IMR-90 (cell line): ENCODE measurements at regions not wholly inside any gene's neighbourhood (a gene's known extent, or its start where the extent isn't known, plus 50 kb on each side); places are given as distances from the start of the nearest gene placed in this dataset.

ENCODE experiments used
- ATAC-seq: fragments of 200-7000 bp; cut with Tn5 transposase; 2 replicates; pipeline ENCODE4 v1.9.1; 2020; ENCODE audit warnings: low read depth, mild to moderate bottlenecking, moderate library complexity
- BruUV-seq: library from RNA; stranded (reverse); fragments of 400-500 nt; replicated peaks from 2 replicates; lab custom pipeline; 2021; lab: Mats Ljungman, UMichigan
- CTCF ChIA-PET: fragments of 300-600 bp; formaldehyde crosslinking; extraction: SDS; loops from one replicate; lab custom pipeline; 2021; ENCODE audit warnings: antibody characterized with exemption; lab: Yijun Ruan, JAX
- POLR2A ChIA-PET: fragments of 300-600 bp; sonication (Branson Sonifier 250); formaldehyde crosslinking; loops from one replicate; lab custom pipeline; 2022; ENCODE audit warnings: antibody characterized with exemption; ENCODE audit not compliant: unreplicated experiment; lab: Charles Lee
- DNase-seq: peaks from one replicate; pipeline ENCODE4 v3.0.0; 2013
- H2AFZ ChIP-seq: replicated peaks from 2 replicates; pipeline ENCODE3; 2013; ENCODE audit warnings: low read length, mild to moderate bottlenecking; ENCODE audit not compliant: poor library complexity
- H2AK5ac ChIP-seq: 2 replicates; pipeline ENCODE4 v1.6.1; 2013; ENCODE audit warnings: low read depth, low read length, inconsistent platforms
- H2AK9ac ChIP-seq: replicated peaks from 2 replicates; pipeline ENCODE3; 2013; ENCODE audit warnings: mild to moderate bottlenecking, low read depth, low read length, moderate library complexity; ENCODE audit not compliant: poor library complexity
- H2BK120ac ChIP-seq: 2 replicates; pipeline ENCODE4 v1.6.1; 2013; ENCODE audit warnings: low read depth, low read length, inconsistent platforms
- H2BK15ac ChIP-seq: 3 replicates; pipeline ENCODE4 v1.6.1; 2013; ENCODE audit warnings: low read depth, low read length, inconsistent platforms
- H2BK20ac ChIP-seq: 2 replicates; pipeline ENCODE4 v1.6.1; 2013; ENCODE audit warnings: low read depth, mild to moderate bottlenecking, inconsistent platforms, low read length, moderate library complexity
- H2BK5ac ChIP-seq: 2 replicates; pipeline ENCODE4 v1.6.1; 2013; ENCODE audit warnings: mild to moderate bottlenecking, low read depth, low read length, inconsistent platforms; ENCODE audit not compliant: poor library complexity, severe bottlenecking
- H3K14ac ChIP-seq: replicated peaks from 2 replicates; pipeline ENCODE4 v1.6.1; 2013; ENCODE audit warnings: low read depth, low read length, inconsistent platforms
- H3K18ac ChIP-seq: 2 replicates; pipeline ENCODE4 v1.6.1; 2013; ENCODE audit warnings: low read depth, low read length, control low read depth
- H3K23ac ChIP-seq: 2 replicates; pipeline ENCODE4 v1.6.1; 2013; ENCODE audit warnings: low read depth, low read length, inconsistent platforms
- H3K27ac ChIP-seq: 2 replicates; pipeline ENCODE4 v1.5.1; 2013; ENCODE audit warnings: mild to moderate bottlenecking, control low read depth, low read length; ENCODE audit not compliant: insufficient read depth
- H3K27me3 ChIP-seq: 2 replicates; pipeline ENCODE4 v1.6.1; 2013; ENCODE audit warnings: low read length; ENCODE audit not compliant: control insufficient read depth, insufficient read depth
- H3K36me3 ChIP-seq: 2 replicates; pipeline ENCODE4 v1.6.1; 2013; ENCODE audit warnings: low read length, mixed read lengths; ENCODE audit not compliant: control insufficient read depth, insufficient read depth
- H3K4ac ChIP-seq: 2 replicates; pipeline ENCODE4 v1.6.1; 2013; ENCODE audit warnings: low read depth, low read length, inconsistent platforms
- H3K4me1 ChIP-seq: 2 replicates; pipeline ENCODE4 v1.6.1; 2013; ENCODE audit warnings: low read length, mixed read lengths; ENCODE audit not compliant: control insufficient read depth, insufficient read depth
- H3K4me2 ChIP-seq: 2 replicates; pipeline ENCODE4 v1.6.1; 2013; ENCODE audit warnings: low read depth, mild to moderate bottlenecking, control low read depth, low read length, moderate library complexity
- H3K4me3 ChIP-seq: 2 replicates; pipeline ENCODE4 v1.5.1; 2013; ENCODE audit warnings: low read depth, mild to moderate bottlenecking, control low read depth, low read length, moderate library complexity; ENCODE audit not compliant: insufficient read depth
- H3K56ac ChIP-seq: 2 replicates; pipeline ENCODE4 v1.6.1; 2013; ENCODE audit warnings: low read length, inconsistent platforms; ENCODE audit not compliant: insufficient read depth; ENCODE audit errors: extremely low read depth
- H3K79me1 ChIP-seq, 2 experiments: 2 replicates each; pipeline ENCODE4 v1.6.1; 2013; ENCODE audit warnings: low read length in 2 of 2, inconsistent platforms in 1 of 2, low read depth in 1 of 2
- H3K9ac ChIP-seq: 2 replicates; pipeline ENCODE4 v1.6.1; 2013; ENCODE audit warnings: low read depth, low read length, control low read depth
- H3K9me1 ChIP-seq: 2 replicates; pipeline ENCODE4 v1.6.1; 2013; ENCODE audit warnings: low read length, inconsistent platforms; ENCODE audit not compliant: insufficient read depth
- H3K9me3 ChIP-seq: 2 replicates; pipeline ENCODE4 v1.6.1; 2013; ENCODE audit warnings: low read length; ENCODE audit not compliant: control insufficient read depth, insufficient read depth
- H4K20me1 ChIP-seq: 2 replicates; pipeline ENCODE4 v1.6.1; 2013; ENCODE audit warnings: low read length, inconsistent platforms; ENCODE audit not compliant: insufficient read depth
- H4K5ac ChIP-seq: 2 replicates; pipeline ENCODE4 v1.6.1; 2013; ENCODE audit warnings: mild to moderate bottlenecking, low read depth, low read length, control low read depth
- H4K8ac ChIP-seq, 2 experiments: 2 replicates each; pipeline ENCODE4 v1.6.1; 2013; ENCODE audit warnings: low read depth in 2 of 2, low read length in 2 of 2, control low read depth in 1 of 2, inconsistent platforms in 1 of 2
- H4K91ac ChIP-seq: 2 replicates; pipeline ENCODE4 v1.6.1; 2013; ENCODE audit warnings: low read depth, low read length, inconsistent platforms; ENCODE audit not compliant: insufficient read depth
- BHLHE40 ChIP-seq: fragments of 150-350 bp; IDR thresholded peaks from 2 replicates; pipeline ENCODE4 v1.6.1; 2016; ENCODE audit warnings: mild to moderate bottlenecking, low read depth, low read length
- CEBPB ChIP-seq: IDR thresholded peaks from 2 replicates; pipeline ENCODE4 v1.6.1; 2012; ENCODE audit warnings: low read depth, low read length, improper control_type of control experiment
- CHD1 ChIP-seq: IDR thresholded peaks from 2 replicates; pipeline ENCODE4 v1.6.1; 2012; ENCODE audit warnings: low read depth, low read length, improper control_type of control experiment
- FOS ChIP-seq: fragments of 150-350 bp; IDR thresholded peaks from 2 replicates; pipeline ENCODE4 v1.6.1; 2016; ENCODE audit warnings: low read depth, low read length
- MAFK ChIP-seq: IDR thresholded peaks from 2 replicates; pipeline ENCODE4 v1.6.1; 2012; ENCODE audit warnings: low read depth, low read length, improper control_type of control experiment
- MAZ ChIP-seq: IDR thresholded peaks from 2 replicates; pipeline ENCODE4 v1.6.1; 2012; ENCODE audit warnings: low read depth, mild to moderate bottlenecking, low read length, improper control_type of control experiment, moderate library complexity, borderline replicate concordance
- MXI1 ChIP-seq: IDR thresholded peaks from 2 replicates; pipeline ENCODE4 v1.6.1; 2012; ENCODE audit warnings: low read depth, mild to moderate bottlenecking, low read length, moderate library complexity, borderline replicate concordance
- NFE2L2 ChIP-seq: fragments of 150-350 bp; IDR thresholded peaks from 2 replicates; pipeline ENCODE4 v1.6.1; 2016; ENCODE audit warnings: low read depth, mild to moderate bottlenecking, low read length
- POLR2A ChIP-seq: IDR thresholded peaks from 2 replicates; pipeline ENCODE4 v1.6.1; 2012; ENCODE audit warnings: mild to moderate bottlenecking, low read depth, low read length
- RAD21 ChIP-seq: IDR thresholded peaks from 2 replicates; pipeline ENCODE4 v1.6.1; 2012; ENCODE audit warnings: low read length, improper control_type of control experiment
- RCOR1 ChIP-seq: IDR thresholded peaks from 2 replicates; pipeline ENCODE4 v1.6.1; 2012; ENCODE audit warnings: mild to moderate bottlenecking, low read length, improper control_type of control experiment; ENCODE audit not compliant: insufficient replicate concordance
- RFX5 ChIP-seq: IDR thresholded peaks from 2 replicates; pipeline ENCODE4 v1.8.0; 2012; ENCODE audit warnings: low read depth, mild to moderate bottlenecking, low read length, moderate library complexity
- SMC3 ChIP-seq: fragments of 150-350 bp; IDR thresholded peaks from 2 replicates; pipeline ENCODE4 v1.6.1; 2016; ENCODE audit warnings: low read depth, mild to moderate bottlenecking, antibody characterized with exemption, low read length, moderate library complexity
- whole genome bisulfite sequencing, 2 experiments: methylation state at CpG; one replicate each; pipeline versions ENCODE4 v1.1.5 to v1.1.7; 2013; ENCODE audit warnings: missing lambda C conversion rate in 2 of 2; ENCODE audit not compliant: insufficient read length in 1 of 2; ENCODE audit errors: extremely low coverage in 2 of 2; 5-methylcytosine and 5-hydroxymethylcytosine counted together
- dilution Hi-C: fragments of 300-500 bp; cut with HindIII; formaldehyde crosslinking; loops from one replicate; pipeline ENCODE4 v1.14.3; 2018; ENCODE audit warnings: low sequenced_read_pairs; ENCODE audit not compliant: unreplicated experiment
- in situ Hi-C: fragments of 300-500 bp; cut with MboI; formaldehyde crosslinking; loops from 3 replicates; pipeline ENCODE4 v1.14.3; 2019; ENCODE audit warnings: low sequenced_read_pairs, inconsistent platforms, mixed read lengths
- intact Hi-C: fragments of 100-400 bp; cut with micrococcal nuclease; formaldehyde crosslinking; loops from 2 replicates; pipeline ENCODE4 v1.10.0; 2022
- TF ChIP-seq, protein P1 (sequence below): fragments of 150-350 bp; IDR thresholded peaks from 2 replicates; pipeline ENCODE4 v1.6.1; 2017; ENCODE audit warnings: mild to moderate bottlenecking, antibody characterized with exemption, low read length, low read depth
- TF ChIP-seq, protein P2 (sequence below): fragments of 150-350 bp; IDR thresholded peaks from 2 replicates; pipeline ENCODE4 v1.6.1; 2016; ENCODE audit warnings: low read depth, mild to moderate bottlenecking, low read length, moderate library complexity, borderline replicate concordance
- TF ChIP-seq, protein P3 (sequence below): conservative IDR thresholded peaks from 2 replicates; pipeline ENCODE4 v1.5.1; 2012; ENCODE audit warnings: mild to moderate bottlenecking, low read depth, low read length, improper control_type of control experiment

DNA sequence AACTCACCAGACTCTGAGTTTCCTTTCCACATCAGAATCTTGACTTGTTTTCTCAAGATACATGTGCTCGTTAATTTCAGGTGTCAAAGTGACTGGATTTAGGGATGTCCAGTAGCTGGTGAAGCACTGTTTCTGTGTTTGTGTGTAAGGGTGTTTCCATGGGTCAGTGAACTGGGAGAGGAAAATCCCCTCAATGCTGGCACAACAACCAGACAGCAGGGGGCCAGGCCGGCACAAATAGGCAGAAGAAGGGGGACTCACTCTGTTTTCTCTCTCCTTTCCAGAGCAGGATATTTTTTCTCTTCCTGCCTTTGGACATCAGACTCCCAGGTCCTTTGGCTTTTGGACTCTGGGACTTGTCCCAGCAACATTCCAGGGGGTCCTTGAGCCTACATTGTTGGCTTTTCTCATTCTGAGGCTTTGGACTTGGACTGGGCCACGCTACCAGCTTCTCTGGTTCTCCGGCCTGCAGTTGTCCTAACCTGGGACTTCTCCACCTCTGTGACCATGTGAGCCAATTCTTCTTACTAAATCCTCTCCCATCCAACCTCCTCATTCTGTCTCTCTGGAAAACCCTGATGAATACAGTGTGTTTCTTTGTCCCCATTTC lies 144.0 kb downstream of the CAAP1 start:
- WGBS, 2 experiments: 52% methylated on average over 2 of the region's 4 CpGs; no CpG with 5 or more reads in 1 of the 2 experiments
- Histone ChIP-seq H3K23ac (no peak overlapping the region), H3K36me3 (no peaks in the 10 kb centered on the region), H3K18ac (no peak overlapping the region), H4K8ac (no peak overlapping the region), H3K9me3 (no peaks in the 10 kb centered on the region), H3K9ac (no peak overlapping the region), H4K91ac (no peak overlapping the region), H3K14ac (no peak overlapping the region), H3K56ac (no peak overlapping the region), H2AK9ac (no peak overlapping the region), H2BK15ac (no peak overlapping the region), H2AFZ (no peak overlapping the region), H3K4ac (no peak overlapping the region), H3K4me2 (no peak overlapping the region), H2AK5ac (no peak overlapping the region), H2BK120ac (no peak overlapping the region), H4K5ac (no peak overlapping the region), H3K27ac (no peak overlapping the region), H4K20me1 (no peaks in the 10 kb centered on the region), H3K27me3 (no peaks in the 10 kb centered on the region), H2BK20ac (no peak overlapping the region), H3K9me1 (no peaks in the 10 kb centered on the region), H3K4me1 (no peaks in the 10 kb centered on the region), H3K79me1 (no peaks in the 10 kb centered on the region), H3K4me3 (no peak overlapping the region), H2BK5ac (no peak overlapping the region)
- CTCF ChIA-PET: no interaction called here
- DNase-seq (no peak), ATAC-seq (no peak)
- TF ChIP-seq RCOR1 (no peak), SMC3 (no peak), MXI1 (no peak), BHLHE40 (no peak), MAZ (no peak), POLR2A (no peak), NFE2L2 (no peak), CEBPB (no peak), RAD21 (no peak), CHD1 (no peak), MAFK (no peak), RFX5 (no peak), FOS (no peak)
- TF ChIP-seq, protein P1, sequence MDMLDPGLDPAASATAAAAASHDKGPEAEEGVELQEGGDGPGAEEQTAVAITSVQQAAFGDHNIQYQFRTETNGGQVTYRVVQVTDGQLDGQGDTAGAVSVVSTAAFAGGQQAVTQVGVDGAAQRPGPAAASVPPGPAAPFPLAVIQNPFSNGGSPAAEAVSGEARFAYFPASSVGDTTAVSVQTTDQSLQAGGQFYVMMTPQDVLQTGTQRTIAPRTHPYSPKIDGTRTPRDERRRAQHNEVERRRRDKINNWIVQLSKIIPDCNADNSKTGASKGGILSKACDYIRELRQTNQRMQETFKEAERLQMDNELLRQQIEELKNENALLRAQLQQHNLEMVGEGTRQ: no peak
- TF ChIP-seq, protein P2, sequence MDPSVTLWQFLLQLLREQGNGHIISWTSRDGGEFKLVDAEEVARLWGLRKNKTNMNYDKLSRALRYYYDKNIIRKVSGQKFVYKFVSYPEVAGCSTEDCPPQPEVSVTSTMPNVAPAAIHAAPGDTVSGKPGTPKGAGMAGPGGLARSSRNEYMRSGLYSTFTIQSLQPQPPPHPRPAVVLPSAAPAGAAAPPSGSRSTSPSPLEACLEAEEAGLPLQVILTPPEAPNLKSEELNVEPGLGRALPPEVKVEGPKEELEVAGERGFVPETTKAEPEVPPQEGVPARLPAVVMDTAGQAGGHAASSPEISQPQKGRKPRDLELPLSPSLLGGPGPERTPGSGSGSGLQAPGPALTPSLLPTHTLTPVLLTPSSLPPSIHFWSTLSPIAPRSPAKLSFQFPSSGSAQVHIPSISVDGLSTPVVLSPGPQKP: no peak
- TF ChIP-seq, protein P3, sequence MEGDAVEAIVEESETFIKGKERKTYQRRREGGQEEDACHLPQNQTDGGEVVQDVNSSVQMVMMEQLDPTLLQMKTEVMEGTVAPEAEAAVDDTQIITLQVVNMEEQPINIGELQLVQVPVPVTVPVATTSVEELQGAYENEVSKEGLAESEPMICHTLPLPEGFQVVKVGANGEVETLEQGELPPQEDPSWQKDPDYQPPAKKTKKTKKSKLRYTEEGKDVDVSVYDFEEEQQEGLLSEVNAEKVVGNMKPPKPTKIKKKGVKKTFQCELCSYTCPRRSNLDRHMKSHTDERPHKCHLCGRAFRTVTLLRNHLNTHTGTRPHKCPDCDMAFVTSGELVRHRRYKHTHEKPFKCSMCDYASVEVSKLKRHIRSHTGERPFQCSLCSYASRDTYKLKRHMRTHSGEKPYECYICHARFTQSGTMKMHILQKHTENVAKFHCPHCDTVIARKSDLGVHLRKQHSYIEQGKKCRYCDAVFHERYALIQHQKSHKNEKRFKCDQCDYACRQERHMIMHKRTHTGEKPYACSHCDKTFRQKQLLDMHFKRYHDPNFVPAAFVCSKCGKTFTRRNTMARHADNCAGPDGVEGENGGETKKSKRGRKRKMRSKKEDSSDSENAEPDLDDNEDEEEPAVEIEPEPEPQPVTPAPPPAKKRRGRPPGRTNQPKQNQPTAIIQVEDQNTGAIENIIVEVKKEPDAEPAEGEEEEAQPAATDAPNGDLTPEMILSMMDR: no peak
- intact Hi-C loops: loop anchor here (5.0 to 10.0 kb wide), 3 partner anchors 229 to 799 kb away; no protein-coding TSS in a partner anchor
- in situ Hi-C loops: loop anchor here (10.0 to 25.0 kb wide), 3 partner anchors 106 to 526 kb away; no protein-coding TSS in a partner anchor
- dilution Hi-C loops: no loop called here
- POLR2A ChIA-PET: no interaction called here
- BruUV-seq: no TSS peak
